Brain microvascular endothelial cell (primary cell): ENCODE measurements at regions not wholly inside any gene's neighbourhood (a gene's known extent, or its start where the extent isn't known, plus 50 kb on each side); places are given as distances from the start of the nearest gene placed in this dataset.

Experiments used
- DNase-seq: peaks from one replicate; pipeline ENCODE4 v3.0.0-alpha.2; 2020
- H3K27ac ChIP-seq: fragments of 250-450 bp; sonication (Bioruptor Pico); 2 replicates; pipeline ENCODE4 v1.5.1; 2020; ENCODE audit warnings: mild to moderate bottlenecking, moderate library complexity
- H3K27me3 ChIP-seq: fragments of 250-450 bp; sonication (Bioruptor Pico); replicated peaks from 2 replicates; pipeline ENCODE4 v1.5.1; 2020; ENCODE audit warnings: mild to moderate bottlenecking
- H3K36me3 ChIP-seq: fragments of 250-450 bp; sonication (Bioruptor Pico); replicated peaks from 2 replicates; pipeline ENCODE4 v1.5.1; 2020; ENCODE audit warnings: mild to moderate bottlenecking
- H3K4me3 ChIP-seq: 2 replicates; pipeline ENCODE4 v1.5.1; 2011; ENCODE audit warnings: low read depth, mild to moderate bottlenecking, control low read depth, low read length, moderate library complexity
- CTCF ChIP-seq: IDR thresholded peaks from 2 replicates; pipeline ENCODE4 v1.5.1; 2011; ENCODE audit warnings: low read depth, mild to moderate bottlenecking, moderate library complexity, low read length, control low read depth, inconsistent platforms; ENCODE audit errors: missing control alignments
- in situ Hi-C: cut with HindIII; loops from 2 replicates; pipeline ENCODE4 v1.10.0; 2017; ENCODE audit warnings: low sequenced_read_pairs, low pct_ligation_motif_present

- Histone ChIP-seq H3K36me3 (no peaks in the 10 kb centered on the region), H3K27me3 (no peaks in the 10 kb centered on the region), H3K4me3 (no peak overlapping the region), H3K27ac (no peak overlapping the region)
- in situ Hi-C loops: no loop called here
- TF ChIP-seq CTCF: no peak
- DNase-seq: no peak
These were observed 235.6 kb upstream of the NCAM1 start for GRCh38 chr11:112725636-112726035.

- no peaks in the 10 kb centered on the region for H3K27me3 ChIP-seq
- no peaks in the 10 kb centered on the region for H3K36me3 ChIP-seq
- H3K27ac ChIP-seq: no peak overlapping the region
- in situ Hi-C loops: no loop called here
- no peak overlapping the region for H3K4me3 ChIP-seq
- no peak for TF ChIP-seq CTCF
- DNase-seq: no peak
These were observed 233.8 kb upstream of the NCAM1 start for GRCh38 chr11:112727341-112727841.

- in situ Hi-C loops: no loop called here
- H3K36me3 ChIP-seq: no peaks in the 10 kb centered on the region
- no peak for TF ChIP-seq CTCF
- no peak for DNase-seq
- H3K4me3 ChIP-seq: no peak overlapping the region
- H3K27ac ChIP-seq: no peak overlapping the region
- H3K27me3 ChIP-seq: no peaks in the 10 kb centered on the region
These were observed 232.9 kb upstream of the NCAM1 start for GRCh38 chr11:112728288-112728687.

GRCh38 chr11:112728716-112729115 lies 232.5 kb upstream of the NCAM1 start:
- H3K36me3 ChIP-seq: no peaks in the 10 kb centered on the region
- in situ Hi-C loops: no loop called here
- DNase-seq: no peak
- H3K27ac ChIP-seq: no peak overlapping the region
- no peaks in the 10 kb centered on the region for H3K27me3 ChIP-seq
- TF ChIP-seq CTCF: no peak
- no peak overlapping the region for H3K4me3 ChIP-seq

- H3K4me3 ChIP-seq: no peak overlapping the region
- DNase-seq: no peak
- H3K27me3 ChIP-seq: no peaks in the 10 kb centered on the region
- H3K36me3 ChIP-seq: no peaks in the 10 kb centered on the region
- in situ Hi-C loops: no loop called here
- no peak overlapping the region for H3K27ac ChIP-seq
- no peak for TF ChIP-seq CTCF
These were observed 230.6 kb upstream of the NCAM1 start for GRCh38 chr11:112730591-112730990.

GRCh38 chr11:112731538-112731937 lies 229.7 kb upstream of the NCAM1 start:
- no peak for DNase-seq
- in situ Hi-C loops: no loop called here
- no peaks in the 10 kb centered on the region for H3K36me3 ChIP-seq
- no peaks in the 10 kb centered on the region for H3K27me3 ChIP-seq
- no peak for TF ChIP-seq CTCF
- H3K4me3 ChIP-seq: no peak overlapping the region
- no peak overlapping the region for H3K27ac ChIP-seq
